ENCODE measurements at regions not wholly inside any gene's neighbourhood (a gene's known extent, or its start where the extent isn't known, plus 50 kb on each side); places are given as distances from the start of the nearest gene placed in this dataset.

DNA sequence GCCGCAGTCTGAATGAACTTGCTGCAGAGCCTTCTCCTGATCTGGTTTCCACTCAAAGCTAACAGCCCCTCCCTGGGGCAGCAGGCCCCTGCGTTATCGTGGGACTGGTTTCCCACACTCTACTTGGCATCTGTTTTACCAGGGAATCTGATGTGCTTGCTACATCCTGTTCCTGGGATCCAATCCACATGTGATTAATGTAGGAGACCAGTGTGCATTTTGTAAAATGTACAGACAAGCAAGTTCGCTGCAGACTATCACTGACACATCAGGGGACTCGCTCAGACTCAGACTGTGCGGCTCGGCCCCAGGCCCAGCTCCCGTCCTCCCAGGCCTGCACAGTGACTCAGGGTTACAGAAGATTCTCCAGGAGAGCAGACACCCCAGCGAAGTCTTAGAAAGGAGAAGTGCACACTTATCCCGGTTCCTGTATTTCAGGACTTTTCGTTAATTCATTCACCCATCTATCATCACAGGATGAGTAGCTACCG lies 340.1 kb downstream of the MATN1 start:
- intact Hi-C loops (cut with micrococcal nuclease): no loop called here

DNA sequence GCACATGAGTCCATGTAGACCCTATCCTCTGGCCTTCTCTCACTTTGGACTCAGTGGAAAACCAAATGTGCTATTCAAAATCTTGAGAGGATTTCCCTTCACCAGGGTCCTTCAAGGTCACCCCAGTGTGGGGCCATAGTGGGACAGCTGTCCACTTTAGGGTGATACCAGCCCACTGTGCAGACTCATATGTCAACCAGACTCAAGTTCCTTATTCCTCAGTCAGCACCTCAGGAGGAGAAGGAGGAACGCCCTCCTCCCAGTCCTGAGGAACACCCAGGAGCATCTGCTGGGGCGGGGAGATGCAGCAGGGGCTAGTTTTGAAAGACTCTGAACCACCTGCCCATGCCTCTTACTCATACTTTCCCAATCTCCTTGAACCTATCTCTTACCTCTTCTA lies 340.9 kb downstream of the MATN1 start:
- intact Hi-C loops (cut with micrococcal nuclease): no loop called here

DNA sequence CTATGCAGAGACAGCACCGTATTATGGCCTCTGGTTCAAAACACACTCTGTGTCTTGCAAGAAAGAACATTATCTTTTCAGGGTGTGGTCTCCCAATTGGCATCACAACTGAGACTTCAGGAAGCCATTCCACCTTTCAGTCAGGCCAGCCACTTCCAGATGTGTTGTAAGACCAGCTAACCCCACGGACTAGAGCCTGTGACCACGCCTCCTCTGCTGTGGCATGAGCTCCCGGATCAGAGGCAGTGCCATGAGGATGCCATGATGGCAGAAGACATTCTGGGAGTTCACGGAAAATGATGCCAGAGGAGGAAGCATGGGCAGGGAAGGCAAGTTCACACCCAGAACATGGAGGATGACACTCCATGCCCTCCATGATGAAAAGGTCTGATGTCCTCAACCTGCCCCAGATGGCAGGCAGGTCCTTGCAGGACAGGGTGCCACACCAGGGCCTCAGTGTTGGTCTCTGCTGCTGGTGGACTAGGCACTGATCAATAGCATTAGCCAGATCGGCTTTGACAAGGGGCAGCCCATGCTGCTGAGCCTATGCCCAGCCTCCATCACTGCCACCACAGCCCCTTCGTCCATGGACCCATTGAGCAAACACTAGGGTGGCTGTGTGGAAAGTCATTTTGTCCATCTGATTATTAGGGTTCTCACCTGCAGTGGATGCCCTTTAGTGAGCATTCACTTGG lies 341.6 kb downstream of the MATN1 start:
- intact Hi-C loops (cut with micrococcal nuclease): no loop called here

DNA sequence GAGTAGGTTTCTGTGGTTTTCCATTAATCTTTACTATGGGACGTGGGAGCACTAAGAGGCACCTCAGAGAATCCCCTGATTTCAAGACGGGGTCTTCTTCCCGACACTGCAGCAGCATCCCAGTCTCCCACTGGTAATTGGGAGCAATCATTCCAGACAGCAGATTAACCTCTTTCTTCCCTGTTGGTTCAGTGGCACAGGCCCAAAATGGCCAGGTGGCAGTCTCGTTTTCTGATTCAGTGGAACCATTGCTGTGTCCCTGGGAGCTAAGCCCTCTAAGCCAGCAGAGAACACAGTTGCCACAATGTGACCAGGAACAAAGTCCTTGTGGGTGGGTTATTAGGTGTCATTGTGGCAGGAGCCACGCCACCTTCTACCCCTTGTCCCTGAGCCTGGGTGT lies 342.1 kb downstream of the MATN1 start:
- intact Hi-C loops (cut with micrococcal nuclease): no loop called here

DNA sequence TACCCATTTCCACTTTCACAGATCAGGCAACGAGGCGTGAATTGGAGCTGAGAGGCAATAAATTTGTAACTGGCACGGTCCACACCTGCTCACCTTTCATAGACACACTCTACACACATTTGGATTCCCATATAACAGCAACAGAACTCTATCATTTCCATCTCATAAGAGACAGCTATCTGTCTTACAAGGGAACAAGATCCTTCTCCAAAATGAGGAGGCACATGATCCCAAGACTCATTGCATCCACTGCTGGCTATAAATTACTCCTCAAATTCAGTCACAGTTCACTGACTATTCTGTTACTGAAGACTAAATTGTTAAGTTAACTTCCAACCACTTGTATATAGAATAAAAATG lies 342.8 kb downstream of the MATN1 start:
- intact Hi-C loops (cut with micrococcal nuclease): no loop called here

DNA sequence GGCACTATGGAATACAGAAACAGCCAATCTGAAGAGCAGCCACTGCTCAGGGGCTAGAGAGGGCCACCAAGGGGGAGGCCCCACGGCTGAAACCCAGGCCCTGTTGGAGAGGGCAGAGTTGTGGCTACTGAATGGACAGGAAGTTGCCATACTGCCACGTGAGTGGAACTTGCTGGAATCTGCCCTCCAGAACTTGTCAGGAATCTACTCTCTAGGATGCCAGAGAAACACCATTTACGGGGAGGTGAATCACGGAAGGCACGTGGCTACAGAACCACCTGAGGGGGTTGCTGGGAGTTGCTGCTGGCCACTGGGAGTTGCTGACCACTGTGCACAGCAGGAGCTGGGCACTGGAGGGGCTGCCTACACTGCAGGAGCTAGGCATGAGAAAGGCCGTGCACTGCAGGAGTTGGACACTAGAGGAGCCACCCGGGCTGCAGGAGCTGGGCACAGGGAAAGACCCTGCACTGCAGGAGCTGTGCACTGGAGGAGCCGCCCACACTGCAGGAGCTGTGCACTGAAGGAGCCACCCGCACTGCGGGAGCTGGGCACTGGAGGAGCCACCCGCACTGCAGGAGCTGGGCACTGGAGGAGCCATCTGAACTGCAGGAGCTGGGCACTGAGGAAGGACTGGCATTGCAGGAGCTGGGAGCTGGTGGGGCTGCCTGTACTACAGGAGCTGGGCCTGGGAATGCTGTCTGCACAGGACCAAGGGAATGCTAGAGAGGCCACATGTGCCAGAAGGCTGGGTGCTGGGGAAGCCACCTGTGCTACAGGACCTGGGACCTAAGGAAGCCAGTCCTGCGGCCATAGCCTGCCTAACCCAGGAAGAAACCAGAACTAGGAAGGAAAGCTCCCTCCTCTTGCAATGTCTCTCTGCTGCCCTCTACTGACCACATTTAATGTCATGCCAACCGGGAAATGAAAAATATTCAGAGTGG lies 343.4 kb downstream of the MATN1 start:
- intact Hi-C loops (cut with micrococcal nuclease): no loop called here

DNA sequence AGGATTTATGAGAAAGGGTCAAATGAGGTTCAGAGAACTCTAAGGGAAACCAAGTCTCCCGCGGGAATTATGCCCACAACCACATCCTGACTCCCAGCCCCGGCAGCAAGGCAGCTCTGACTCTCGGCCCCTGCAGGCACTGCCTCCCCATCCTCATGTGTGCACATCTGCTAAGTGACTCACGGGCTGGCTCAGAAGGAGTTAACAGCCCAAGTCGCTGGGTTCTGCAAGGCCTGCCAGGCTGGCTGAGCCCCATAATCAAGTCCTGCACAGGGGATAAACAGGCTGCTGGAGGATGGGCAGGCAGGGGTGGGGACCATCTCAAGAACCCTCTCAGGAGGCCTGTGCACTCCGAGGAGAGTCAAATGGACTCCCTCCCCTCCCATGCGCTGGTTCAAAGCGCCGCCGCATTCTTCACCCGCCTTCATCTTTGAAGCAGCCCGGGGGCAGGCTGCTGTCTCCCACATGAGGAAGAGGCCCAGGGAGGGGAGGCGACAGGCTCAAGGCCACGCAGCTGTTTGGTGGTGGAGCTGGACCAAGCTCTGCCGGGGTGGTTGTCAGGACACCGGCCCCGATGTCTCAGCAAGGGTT lies 344.3 kb downstream of the MATN1 start:
- intact Hi-C loops (cut with micrococcal nuclease): no loop called here

DNA sequence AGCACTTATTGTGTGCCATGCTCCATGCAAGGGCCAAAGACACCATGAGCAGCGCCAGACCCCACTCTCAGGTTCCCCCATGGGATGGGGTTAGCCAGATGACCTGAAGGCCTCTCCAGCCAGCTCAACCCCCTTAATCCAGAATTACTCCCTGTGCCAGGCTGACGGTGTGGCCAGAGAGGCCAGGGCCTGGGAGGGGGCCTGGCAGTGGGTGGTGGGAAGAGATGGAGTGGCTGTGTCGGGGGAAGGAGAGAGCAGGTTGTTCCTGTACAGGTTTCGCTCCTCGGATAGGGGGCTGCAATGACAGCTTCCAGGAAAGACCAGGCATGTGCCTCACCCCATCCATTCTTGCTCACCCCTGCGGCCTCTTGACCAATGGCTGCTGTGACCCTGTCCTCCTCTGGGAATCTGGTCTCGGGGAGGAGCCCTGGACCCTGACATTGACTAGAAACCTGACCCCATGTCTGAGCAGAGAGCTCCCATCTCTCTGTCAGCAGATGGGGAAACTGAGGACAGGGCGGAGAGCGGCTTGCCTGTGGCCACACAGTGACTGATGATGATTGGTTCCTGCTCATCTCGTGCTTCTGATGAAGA lies 345.3 kb downstream of the MATN1 start:
- intact Hi-C loops (cut with micrococcal nuclease): no loop called here

DNA sequence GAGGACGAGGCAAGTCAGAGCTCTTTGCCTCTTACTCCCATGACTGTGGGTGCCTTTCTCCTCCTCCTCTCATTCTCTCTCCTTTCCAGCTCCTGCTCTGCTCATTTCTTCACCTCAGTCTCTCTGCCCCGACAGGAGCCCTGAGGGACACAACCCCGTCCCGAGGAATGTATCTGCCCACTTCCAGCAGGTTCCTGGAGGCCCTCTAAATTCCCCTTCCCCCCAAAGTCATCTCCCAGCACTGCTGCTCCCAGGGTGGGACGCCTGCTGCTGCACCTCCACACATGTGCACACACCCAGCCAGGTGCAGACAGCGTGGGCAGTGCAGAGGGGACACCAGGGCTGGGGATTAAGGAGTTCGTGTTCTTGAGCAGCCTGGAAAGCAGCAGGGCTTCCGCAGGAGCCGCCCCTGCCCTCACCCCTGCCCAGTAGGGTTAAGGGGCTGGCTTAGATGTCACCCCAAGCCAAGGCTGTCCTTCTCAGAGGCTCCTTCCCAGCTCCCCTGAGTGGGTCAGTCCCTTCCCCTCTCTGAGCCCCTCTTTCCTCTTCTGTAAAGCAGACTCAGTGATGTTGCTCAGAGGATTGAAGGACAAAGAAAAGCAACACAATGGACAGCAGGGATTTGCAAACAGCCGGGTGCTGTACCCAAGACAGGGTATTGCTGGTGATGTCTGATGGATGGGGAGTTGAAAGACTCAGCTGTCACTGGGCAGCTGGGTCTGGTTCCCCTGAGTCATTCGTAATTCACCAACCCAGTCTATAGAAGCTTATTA lies 346.0 kb downstream of the MATN1 start:
- intact Hi-C loops (cut with micrococcal nuclease): no loop called here

DNA sequence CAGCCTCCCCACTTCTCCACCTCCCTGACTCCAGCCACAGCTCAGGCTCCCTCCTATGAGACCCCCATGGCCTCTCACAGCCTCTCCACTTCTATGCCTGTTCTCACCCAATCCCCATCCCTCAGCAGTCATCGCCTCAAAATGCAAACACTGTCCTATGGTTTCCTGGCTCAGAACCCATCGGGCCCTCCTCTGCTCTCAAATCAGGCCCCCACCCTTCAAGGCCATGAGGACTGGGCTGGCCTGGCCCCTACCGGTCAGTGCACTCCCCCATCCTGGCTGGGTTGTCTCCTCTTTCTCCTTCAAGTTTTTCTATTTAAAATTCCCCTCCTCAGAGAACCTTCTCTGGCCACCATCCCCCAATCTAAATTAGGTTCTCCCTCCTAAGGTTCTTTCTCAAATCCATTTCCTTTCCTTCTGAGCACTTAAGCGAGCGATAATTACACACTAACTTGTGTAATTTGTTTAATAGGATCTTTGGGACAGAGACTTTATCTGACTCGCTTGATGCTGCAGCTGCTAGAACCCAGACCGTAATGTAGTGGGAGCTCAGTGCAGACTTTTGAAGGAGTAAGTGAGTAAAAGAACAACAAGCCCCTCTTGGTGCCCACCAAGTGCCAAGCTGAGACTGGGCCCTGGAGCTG lies 347.2 kb downstream of the MATN1 start:
- intact Hi-C loops (cut with micrococcal nuclease): no loop called here

DNA sequence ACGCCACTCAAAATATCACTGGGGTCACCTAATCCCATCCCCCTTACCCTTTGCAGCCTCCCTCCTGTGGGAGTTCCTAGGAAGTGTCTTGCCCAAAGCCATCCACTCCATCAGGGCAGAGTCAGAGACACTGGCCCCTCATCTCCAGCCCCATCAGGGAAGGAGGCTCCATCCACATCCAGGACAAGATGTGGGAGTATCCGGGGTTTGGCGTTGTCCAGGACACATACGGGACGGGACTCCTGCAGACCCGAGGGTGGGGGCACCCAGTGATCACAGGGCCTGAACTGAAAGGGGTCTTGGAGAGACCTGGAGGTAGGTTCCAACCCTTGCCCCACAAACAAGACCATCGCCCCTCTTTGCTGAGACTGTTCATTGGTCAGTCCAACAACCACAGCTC lies 348.2 kb downstream of the MATN1 start:
- intact Hi-C loops (cut with micrococcal nuclease): no loop called here

DNA sequence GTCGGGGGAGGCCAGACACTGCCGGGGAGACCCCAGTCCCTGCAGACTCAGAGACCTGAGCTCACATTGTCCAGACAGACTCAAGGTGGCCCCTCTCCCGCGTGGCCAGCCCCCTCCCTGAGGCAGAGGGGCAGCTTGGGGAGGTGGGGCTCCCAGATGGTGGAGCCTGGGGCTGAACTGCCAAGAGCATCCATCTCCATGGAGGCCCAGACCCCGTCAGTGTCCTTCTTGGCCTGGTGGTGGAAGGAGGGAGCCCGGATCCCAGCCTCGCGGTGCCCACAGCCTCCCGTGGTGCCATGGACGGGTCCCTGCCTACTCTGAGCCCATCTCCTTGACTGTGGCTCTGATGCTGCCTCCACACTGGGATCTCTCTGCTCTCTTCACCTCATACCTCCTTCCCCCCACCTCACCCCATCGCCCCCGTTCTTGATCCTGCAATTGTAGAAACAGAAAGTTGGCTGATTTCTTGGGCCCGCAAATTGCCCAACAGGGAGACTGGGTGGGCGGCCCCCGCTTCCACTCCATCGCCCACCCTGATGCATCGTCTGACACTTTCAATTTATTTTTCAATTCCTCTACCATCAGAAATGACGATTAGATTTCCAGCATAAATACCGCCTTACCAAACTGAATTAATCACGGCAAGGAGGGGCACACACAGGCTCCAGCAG lies 348.9 kb downstream of the MATN1 start:
- intact Hi-C loops (cut with micrococcal nuclease): no loop called here

DNA sequence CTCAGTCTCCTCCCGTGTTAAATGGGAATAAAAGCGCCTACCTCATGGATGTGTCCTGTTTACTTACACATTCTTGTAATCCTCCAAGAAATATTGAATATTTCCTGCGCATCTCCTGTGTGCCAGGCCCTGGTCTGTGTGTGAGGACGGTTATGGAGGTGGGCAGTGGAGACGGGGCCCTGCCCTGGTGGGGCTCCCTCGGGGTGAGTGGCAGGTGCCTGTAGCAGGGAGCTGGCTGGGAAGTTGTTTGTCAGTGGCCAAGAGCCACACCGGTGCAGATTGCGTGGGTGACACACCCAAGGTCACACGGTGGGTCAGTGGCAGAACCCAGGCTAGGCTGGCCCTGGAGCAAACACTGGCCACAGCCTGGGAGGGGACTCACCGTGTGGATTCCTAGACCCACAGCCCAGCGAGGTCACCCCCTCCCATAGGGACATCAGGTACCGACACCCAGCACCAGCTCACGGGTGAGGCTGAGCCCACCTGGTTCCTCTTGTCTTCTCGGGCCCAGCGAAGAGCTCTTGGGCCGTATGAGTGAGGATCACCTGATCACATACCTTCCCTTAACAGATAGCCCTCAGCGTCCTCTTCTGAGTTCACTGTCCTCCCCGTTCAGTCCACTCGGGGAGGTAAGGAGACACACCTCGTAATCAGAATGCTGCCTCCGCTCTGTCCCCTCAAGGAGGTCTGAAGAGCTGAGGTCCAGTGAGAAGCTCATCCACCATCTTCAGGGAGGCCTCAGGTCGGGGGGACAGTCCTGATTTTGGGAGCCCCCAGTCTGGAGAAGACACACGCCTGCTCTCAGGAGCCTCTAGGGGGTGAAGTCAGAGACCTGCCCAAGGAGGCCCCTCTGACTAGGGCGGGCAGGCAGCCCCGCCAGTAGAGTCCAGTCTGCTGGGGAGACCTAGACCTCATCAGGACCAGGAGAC lies 349.6 kb downstream of the MATN1 start:
- intact Hi-C loops (cut with micrococcal nuclease): no loop called here

DNA sequence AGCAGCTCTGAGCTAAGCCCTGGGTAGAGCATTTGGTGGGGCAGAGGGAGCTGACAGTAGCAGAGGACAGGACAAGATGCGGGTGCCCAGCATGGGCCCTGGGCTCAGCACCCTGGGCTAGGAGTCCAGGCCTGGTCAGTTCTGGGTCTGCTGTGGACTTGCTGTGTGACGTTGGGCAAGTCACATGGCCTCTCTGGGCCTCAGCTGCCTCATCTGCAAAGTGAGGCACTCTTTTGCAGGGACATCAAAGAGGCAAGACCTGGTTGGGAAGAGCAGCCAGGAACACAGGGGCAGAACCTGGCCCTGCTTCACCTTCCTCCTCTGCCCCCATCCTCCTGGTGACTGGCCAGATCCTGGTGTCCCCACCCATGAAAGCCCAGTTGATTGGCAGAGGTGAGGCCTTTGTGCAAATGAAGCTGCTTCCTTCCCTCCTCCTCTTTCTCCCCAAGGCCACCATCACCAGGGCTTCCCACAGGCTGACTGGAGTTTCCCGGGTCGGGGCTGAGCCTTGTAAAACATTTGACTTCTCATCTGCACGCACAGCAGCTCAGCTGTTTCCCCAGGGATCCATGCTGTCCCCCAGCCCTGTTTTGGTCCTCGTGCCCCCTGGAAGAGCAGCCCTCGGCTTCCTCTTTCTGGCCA lies 350.5 kb downstream of the MATN1 start:
- intact Hi-C loops (cut with micrococcal nuclease): no loop called here

DNA sequence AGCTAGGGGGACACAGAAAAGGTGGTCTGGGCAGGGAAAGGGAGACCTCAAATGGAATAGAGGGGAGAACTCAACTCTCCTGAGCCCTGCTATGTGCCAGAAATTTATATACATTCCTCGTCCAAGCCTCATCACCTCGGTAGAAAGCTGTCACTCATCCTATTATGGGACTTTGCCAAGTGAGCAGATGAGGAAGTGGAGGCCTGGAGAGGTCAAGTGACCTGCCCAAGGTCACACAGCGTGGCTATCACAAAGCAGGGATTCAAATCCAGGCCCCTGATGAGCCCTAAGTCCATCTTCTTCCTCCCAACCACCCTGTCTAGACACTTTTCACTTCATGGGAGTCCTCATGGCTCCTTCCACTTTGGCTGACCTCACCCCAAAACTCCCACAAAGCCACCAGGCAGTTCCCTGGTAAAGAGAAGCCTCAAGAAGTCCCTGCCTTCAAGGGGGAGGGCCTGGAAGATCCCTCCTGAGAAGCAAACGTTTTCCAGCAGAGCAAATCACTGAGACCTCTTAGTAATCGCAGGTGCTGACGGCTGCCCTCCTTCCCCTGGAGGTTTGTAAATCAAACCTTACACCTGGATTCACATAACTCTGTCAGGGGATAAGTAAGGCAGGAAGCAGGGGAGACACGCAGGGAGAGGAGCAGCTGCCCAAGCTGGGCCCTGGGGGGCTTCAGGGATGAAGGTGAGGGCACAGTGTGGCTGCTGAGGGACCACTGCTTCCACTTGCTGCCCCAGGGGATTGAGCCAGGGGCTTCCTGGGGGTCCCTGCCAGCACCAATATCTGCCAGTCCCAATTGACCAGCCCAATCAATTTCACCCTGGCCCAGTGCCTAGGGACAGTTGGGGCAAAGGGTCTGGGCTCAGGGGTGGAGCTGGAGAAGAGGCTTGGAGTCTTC lies 351.2 kb downstream of the MATN1 start:
- intact Hi-C loops (cut with micrococcal nuclease): no loop called here

DNA sequence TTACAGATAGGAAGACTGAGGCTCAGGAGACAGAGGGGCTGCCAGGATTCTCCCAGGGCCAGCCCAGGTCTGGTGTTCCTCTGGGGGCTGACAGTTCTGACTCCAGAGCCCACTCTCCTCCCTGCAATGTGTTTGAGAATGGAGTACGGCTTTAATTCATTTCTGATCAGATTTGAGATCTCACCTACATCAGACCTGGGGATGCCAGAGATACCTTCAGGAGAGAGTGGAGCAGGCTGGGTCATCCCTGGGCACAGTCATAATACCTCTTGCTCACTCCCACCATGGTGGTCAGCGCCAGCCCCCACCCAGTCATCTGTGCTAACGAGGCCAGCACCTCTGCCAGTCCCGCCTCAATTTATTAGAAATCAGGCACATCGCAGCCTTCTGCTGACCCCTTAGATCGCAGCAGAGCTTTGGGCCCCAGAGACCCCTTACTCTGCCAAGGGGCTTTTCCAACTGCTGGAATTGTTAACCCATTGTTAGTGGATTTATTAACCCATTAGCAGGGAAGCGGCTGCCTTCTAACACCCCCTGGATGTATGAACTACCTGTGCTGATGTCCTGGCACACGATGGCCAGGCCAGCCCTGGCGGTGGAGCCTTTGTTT lies 352.1 kb downstream of the MATN1 start:
- intact Hi-C loops (cut with micrococcal nuclease): no loop called here

DNA sequence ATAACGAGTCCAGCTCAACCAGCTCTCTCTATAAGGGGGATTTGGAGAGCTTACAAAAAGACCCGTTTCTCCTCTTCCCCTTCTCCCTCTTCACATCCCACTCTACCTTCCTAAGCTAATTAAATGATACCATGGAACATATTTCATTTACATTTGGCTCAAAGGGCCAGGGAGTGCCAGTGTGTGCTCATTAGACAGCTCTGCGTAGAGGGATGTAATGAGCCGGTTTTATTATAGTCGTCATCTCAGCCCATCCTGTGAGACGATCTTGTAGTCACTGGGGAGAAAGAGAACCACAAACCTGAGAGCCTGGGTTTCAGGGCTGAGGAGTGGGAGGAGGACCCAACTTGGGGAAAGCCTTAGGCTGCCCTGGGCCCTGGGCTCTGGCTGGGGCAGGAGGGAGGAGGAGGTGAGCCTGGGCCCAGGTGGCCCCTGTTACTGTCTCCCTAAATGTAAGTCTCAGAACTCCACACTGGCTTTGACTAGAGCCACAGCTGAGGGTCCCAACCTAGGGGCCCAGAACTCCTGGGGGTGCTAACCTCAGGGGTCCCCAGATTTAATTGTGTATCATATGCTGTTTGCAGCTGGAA lies 354.6 kb downstream of the MATN1 start:
- intact Hi-C loops (cut with micrococcal nuclease): no loop called here

Data from T-helper 2 cell treated with Interferon-gamma antibody and Interleukin-4, amounts not matched to agents 100 ng/mL and 5 ng/mL, for 36 hours (primary cell).